Loucy (cell line): ENCODE measurements at regions not wholly inside any gene's neighbourhood (a gene's known extent, or its start where the extent isn't known, plus 50 kb on each side); places are given as distances from the start of the nearest gene placed in this dataset.

Experiments used
- CTCF ChIP-seq: fragments of 200-600 bp; sonication (generic); conservative IDR thresholded peaks from 2 replicates; pipeline ENCODE4 v1.5.1; 2014; ENCODE audit warnings: mild to moderate bottlenecking, antibody characterized with exemption, low read length
- EZH2phosphoT487 ChIP-seq: fragments of 200-600 bp; IDR thresholded peaks from 2 replicates; pipeline ENCODE4 v1.6.1; 2018; ENCODE audit warnings: antibody characterized with exemption, mild to moderate bottlenecking, moderate library complexity, borderline replicate concordance

- TF ChIP-seq CTCF (no peak), EZH2phosphoT487 (no peak)
Observed at GRCh38 chr15:62362608-62363007, 197.5 kb upstream of the C2CD4B start.
